ENCODE measurements at regions not wholly inside any gene's neighbourhood (a gene's known extent, or its start where the extent isn't known, plus 50 kb on each side); places are given as distances from the start of the nearest gene placed in this dataset.

DNA sequence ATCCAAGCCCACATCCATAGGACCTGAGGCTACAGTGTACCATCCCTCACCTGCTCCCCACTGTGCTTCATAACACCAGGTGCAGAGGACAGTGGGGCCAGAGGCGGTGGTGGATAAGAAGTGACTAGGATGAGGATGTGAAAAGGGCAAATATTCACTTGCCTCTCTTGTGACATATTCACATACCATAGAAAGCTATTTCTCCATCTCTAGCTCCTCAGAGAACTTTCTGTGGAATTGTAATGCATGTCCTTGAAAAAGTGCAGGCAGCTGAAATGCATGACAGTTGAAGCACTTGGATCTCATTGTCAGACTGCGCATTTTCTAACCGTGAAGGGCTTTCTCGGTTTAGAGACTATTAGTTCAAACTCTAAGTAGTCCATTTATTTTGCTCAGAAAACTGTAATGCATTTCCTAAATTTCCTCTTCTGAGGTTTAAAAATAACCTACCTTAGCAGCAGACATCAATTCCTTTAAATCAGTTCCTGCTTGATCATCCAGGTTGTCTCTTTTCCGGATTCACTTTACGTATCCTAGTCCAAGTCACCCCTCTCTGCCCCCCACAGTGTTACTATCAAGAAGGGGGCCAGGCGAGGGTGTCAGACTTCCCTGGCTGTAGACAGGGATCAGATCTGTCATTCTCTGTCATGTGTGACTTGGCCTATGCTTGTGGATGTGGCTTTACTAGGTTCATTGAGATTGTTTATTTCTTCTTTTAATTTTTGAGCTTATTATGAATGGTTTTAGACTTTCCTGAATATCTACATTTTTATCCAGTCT is 984.0 kb upstream of the TMEM132C start:
- H3K4me3 ChIP-seq (ENCODE audit: low read length), result no peak overlapping the region
- H3K9me3 ChIP-seq (ENCODE audit: low read length), result no peaks in the 10 kb centered on the region
- no peak overlapping the region for H2AFZ ChIP-seq (ENCODE audit: low read depth, low read length)
- no peaks in the 10 kb centered on the region for H3K27me3 ChIP-seq (ENCODE audit: insufficient read depth, low read length)
- no peaks in the 10 kb centered on the region for H3K4me1 ChIP-seq (ENCODE audit: insufficient read depth, low read length)
- H3K36me3 ChIP-seq (ENCODE audit: insufficient read depth, low read length), result no peaks in the 10 kb centered on the region

DNA sequence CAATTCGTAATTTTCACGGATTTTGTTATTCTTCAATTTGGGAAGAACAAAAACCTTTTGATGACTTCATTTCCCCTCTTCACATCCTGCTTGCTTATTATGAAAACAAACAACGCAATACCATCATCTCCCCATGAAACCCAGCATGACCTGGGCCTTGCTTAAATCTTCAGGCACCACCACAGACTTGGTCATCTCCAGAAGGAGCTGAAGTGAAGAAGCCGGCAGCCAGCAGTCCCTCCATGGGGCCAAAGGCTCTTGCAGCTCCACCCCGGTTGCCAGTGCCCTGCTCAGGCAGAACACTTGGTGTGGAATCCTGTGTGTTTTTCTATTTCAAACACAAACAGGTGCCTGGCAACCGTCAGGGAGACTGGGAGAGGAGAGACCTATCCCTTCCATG is 982.9 kb upstream of the TMEM132C start:
- Histone ChIP-seq H2AFZ (ENCODE audit: low read depth, low read length) (no peak overlapping the region), H3K36me3 (ENCODE audit: insufficient read depth, low read length) (no peaks in the 10 kb centered on the region)

DNA sequence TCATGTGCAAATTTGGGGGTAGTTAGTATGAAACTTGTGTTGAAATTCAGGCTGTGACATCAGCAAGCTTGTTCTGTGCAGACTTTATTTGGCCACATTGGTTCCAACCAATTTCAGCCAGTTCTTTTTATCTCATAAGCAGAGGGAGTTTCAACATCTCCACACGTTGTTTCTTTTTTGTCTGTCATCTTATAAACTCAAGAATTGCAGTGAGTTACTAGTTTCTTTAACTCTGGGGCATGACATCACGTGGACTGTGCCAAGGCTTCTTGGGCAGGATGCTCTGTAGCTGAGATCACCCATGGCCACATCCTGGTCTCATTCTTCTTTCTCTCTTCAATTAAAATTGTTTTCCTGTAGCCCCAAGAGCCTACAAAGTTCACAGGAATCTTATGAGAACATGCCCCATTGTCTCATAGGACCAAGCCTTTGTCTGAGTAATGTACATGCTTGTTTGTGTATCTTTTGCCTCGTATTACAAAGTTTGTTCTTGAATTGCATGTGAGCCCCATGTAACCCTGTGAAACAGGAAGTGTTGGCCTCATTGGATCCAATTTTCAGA is 982.0 kb upstream of the TMEM132C start:
- Histone ChIP-seq H3K36me3 (ENCODE audit: insufficient read depth, low read length) (no peaks in the 10 kb centered on the region), H3K9me3 (ENCODE audit: low read length) (no peaks in the 10 kb centered on the region), H3K27me3 (ENCODE audit: insufficient read depth, low read length) (no peaks in the 10 kb centered on the region), H2AFZ (ENCODE audit: low read depth, low read length) (no peak overlapping the region), H3K4me1 (ENCODE audit: insufficient read depth, low read length) (no peaks in the 10 kb centered on the region), H3K4me3 (ENCODE audit: low read length) (no peak overlapping the region)

More for the DNA sequence above, 982.9 kb upstream of the TMEM132C start:
- H3K4me3 ChIP-seq (ENCODE audit: low read length), result no peak overlapping the region
- H3K27me3 ChIP-seq (ENCODE audit: insufficient read depth, low read length), result no peaks in the 10 kb centered on the region
- no peaks in the 10 kb centered on the region for H3K4me1 ChIP-seq (ENCODE audit: insufficient read depth, low read length)
- no peaks in the 10 kb centered on the region for H3K9me3 ChIP-seq (ENCODE audit: low read length)

DNA sequence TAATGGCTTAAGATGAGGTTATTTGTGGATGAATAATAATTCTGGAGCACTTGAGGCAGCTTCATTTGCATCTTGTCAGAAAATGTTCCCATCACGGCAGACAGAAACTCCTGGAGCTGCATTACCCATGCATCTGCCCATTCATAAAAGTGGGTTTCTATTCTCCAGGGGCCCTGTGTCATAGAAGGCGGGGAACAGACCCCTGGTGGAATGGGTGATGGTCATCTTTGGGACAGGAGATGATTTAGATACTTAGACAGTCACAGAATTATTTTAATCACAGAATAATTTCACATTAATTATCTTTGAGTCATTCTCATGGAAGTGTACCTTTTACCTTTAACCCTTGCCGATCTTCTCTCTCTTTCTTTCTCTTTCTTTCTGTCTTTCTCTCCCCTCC is 980.7 kb upstream of the TMEM132C start:
- Histone ChIP-seq H2AFZ (ENCODE audit: low read depth, low read length) (no peak overlapping the region), H3K36me3 (ENCODE audit: insufficient read depth, low read length) (no peaks in the 10 kb centered on the region), H3K4me1 (ENCODE audit: insufficient read depth, low read length) (no peaks in the 10 kb centered on the region), H3K4me3 (ENCODE audit: low read length) (no peak overlapping the region), H3K27me3 (ENCODE audit: insufficient read depth, low read length) (no peaks in the 10 kb centered on the region), H3K9me3 (ENCODE audit: low read length) (no peaks in the 10 kb centered on the region)

DNA sequence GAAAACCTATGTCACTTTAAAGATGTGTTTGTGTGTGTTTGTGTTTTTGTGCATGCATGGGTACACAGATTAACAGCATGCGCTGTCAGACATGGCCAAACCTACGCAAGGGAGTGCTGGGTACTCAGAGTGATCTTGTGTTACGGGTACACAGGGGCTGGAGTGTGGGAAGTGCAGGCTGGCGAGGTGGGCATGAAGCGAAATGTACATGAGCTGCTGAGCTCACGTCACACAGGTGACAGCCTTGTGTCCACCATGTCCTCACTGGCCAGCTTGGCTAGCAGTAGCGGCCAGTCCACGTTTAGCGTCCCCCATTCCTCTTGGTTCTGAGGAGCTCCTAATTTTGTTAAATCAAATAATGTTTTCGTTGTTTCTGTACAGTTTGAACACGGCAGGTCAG is 979.7 kb upstream of the TMEM132C start:
- no peaks in the 10 kb centered on the region for H3K4me1 ChIP-seq (ENCODE audit: insufficient read depth, low read length)
- H2AFZ ChIP-seq (ENCODE audit: low read depth, low read length), result no peak overlapping the region
- no peaks in the 10 kb centered on the region for H3K9me3 ChIP-seq (ENCODE audit: low read length)
- H3K4me3 ChIP-seq (ENCODE audit: low read length), result no peak overlapping the region
- H3K27me3 ChIP-seq (ENCODE audit: insufficient read depth, low read length), result no peaks in the 10 kb centered on the region
- no peaks in the 10 kb centered on the region for H3K36me3 ChIP-seq (ENCODE audit: insufficient read depth, low read length)

DNA sequence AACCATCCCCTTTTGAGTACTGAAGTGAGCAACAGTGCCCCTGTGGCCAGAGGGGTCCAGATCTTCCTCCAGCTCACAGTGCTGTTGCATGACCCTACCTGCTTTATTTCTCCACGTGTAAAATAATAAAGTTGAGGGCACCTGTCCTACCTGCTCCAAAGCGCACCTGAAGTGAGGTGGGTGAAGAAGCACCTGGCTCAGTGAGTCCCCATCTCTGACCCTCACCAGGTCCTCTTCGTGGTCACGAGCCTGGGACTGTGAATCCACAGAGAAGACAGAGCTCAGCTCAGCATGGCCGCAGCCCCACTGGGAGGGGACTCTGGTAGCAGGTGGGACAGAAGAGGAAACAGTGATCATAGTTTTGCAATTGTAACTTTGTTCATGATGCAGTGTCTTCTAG is 976.7 kb upstream of the TMEM132C start:
- Histone ChIP-seq H3K4me3 (ENCODE audit: low read length) (no peak overlapping the region), H3K27me3 (ENCODE audit: insufficient read depth, low read length) (no peaks in the 10 kb centered on the region), H2AFZ (ENCODE audit: low read depth, low read length) (no peak overlapping the region), H3K9me3 (ENCODE audit: low read length) (no peaks in the 10 kb centered on the region), H3K36me3 (ENCODE audit: insufficient read depth, low read length) (no peaks in the 10 kb centered on the region), H3K4me1 (ENCODE audit: insufficient read depth, low read length) (no peaks in the 10 kb centered on the region)

DNA sequence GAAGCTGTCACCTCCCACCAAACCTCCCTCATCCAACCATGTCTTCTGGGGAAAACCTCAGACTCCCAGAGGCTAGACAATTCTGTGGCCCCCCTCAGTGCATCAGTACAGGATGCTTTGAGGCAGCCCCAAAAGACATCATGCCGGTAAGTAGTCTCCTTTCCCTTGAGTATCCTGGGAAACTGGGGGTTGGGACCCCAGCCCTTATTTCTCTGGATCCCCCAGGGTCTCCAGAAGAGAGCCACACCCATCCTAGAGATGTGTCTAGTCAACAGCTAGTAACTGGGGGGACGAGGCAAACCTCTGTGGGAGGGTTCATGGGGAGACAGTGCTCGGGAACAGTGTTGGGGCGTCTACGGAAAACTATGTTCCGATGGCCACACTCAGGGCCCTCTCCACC is 974.2 kb upstream of the TMEM132C start:
- H2AFZ ChIP-seq (ENCODE audit: low read depth, low read length), result no peak overlapping the region
- no peaks in the 10 kb centered on the region for H3K27me3 ChIP-seq (ENCODE audit: insufficient read depth, low read length)
- H3K36me3 ChIP-seq (ENCODE audit: insufficient read depth, low read length), result no peaks in the 10 kb centered on the region
- no peaks in the 10 kb centered on the region for H3K9me3 ChIP-seq (ENCODE audit: low read length)
- no peaks in the 10 kb centered on the region for H3K4me1 ChIP-seq (ENCODE audit: insufficient read depth, low read length)
- H3K4me3 ChIP-seq (ENCODE audit: low read length), result no peak overlapping the region

DNA sequence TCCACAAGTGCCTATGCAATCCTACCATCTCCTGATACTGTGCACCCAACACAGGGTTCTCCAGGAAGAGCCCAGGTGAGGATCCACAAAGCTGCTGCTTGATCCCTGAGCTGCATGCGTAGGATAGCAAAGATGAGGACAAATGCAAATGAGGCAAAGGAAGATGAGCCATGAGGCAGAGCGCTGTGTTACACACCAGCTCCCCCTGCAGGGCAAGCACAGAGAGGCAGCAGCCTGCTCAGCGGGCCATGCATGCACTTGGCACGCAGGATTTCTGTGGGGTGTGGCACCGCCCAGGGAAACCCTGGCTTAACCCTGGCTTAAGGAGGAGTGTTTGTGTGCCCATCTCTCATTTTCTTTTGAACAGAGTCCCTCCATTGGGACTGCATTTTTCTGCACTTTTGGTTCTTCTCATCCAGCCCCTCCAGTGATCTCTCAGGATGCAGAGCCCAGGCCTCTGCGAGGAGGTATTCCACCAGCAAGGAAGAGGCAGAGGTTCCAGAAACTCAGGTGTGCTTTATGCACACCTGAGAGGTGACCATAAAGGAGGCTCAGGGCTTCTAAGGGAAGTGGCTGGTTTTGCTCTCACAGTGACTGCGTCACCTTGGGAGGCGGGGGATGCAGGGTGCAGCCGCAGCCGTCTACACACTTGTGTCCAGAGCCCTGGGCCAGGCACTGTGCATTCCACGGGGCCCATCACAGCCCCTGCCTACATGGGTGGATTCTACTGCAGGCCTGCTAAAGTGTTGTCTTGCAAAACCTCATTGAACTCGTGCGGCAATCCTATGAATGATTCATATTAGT is 973.3 kb upstream of the TMEM132C start:
- H3K4me3 ChIP-seq (ENCODE audit: low read length), result no peak overlapping the region

DNA sequence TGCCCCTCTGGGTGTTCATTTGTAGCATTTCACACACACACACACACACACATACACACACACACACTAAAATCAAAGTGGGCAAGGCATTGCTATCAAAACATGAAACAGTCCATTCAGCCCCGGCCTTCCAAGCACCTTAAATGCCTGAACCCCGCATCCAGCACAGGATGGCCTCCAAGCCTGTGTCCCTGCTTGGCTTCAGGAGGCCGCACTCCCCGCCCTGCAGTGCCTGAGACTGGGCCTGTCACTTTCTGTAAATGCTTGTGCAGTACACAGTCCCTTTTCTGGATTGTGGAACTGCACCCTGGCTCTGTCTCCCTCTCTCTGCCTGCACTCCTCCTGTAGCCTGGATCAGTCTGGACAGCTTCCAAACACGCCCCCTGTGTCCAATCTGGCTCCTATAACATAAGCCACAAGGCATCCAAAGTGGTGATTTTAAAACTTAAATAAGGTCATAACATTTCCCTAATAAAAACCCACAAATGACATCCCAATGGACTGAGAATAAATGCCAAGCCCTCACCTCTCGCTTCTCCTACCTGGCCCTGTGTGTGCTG is 972.2 kb upstream of the TMEM132C start:
- Histone ChIP-seq H3K27me3 (ENCODE audit: insufficient read depth, low read length) (no peaks in the 10 kb centered on the region), H3K4me3 (ENCODE audit: low read length) (no peak overlapping the region), H3K36me3 (ENCODE audit: insufficient read depth, low read length) (no peaks in the 10 kb centered on the region), H3K4me1 (ENCODE audit: insufficient read depth, low read length) (no peaks in the 10 kb centered on the region), H3K9me3 (ENCODE audit: low read length) (no peaks in the 10 kb centered on the region), H2AFZ (ENCODE audit: low read depth, low read length) (no peak overlapping the region)

More for the DNA sequence above, 973.3 kb upstream of the TMEM132C start:
- no peaks in the 10 kb centered on the region for H3K36me3 ChIP-seq (ENCODE audit: insufficient read depth, low read length)
- no peaks in the 10 kb centered on the region for H3K4me1 ChIP-seq (ENCODE audit: insufficient read depth, low read length)
- no peaks in the 10 kb centered on the region for H3K9me3 ChIP-seq (ENCODE audit: low read length)
- no peak overlapping the region for H2AFZ ChIP-seq (ENCODE audit: low read depth, low read length)
- no peaks in the 10 kb centered on the region for H3K27me3 ChIP-seq (ENCODE audit: insufficient read depth, low read length)

DNA sequence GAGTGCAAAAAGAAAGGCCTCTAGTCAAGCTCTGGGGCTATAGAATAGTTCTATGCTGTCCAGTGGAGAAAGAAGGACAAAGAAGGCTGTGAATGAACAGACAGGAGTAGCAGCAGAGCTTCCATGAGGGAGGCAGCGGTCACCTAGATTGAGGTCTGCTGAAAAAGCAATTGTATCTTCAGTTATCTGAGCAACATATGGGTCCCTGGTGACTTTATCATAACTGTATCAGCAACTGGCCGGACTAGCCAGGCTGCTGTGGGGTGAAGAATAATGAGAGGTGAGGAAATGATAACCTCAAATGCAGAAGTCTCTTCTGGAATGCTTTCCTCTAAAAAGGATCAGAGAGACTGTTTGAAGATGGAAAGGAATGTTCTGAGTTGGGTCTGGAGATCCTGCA is 971.3 kb upstream of the TMEM132C start:
- Histone ChIP-seq H3K27me3 (ENCODE audit: insufficient read depth, low read length) (no peaks in the 10 kb centered on the region), H2AFZ (ENCODE audit: low read depth, low read length) (no peak overlapping the region), H3K9me3 (ENCODE audit: low read length) (no peaks in the 10 kb centered on the region), H3K4me3 (ENCODE audit: low read length) (no peak overlapping the region), H3K4me1 (ENCODE audit: insufficient read depth, low read length) (no peaks in the 10 kb centered on the region), H3K36me3 (ENCODE audit: insufficient read depth, low read length) (no peaks in the 10 kb centered on the region)

DNA sequence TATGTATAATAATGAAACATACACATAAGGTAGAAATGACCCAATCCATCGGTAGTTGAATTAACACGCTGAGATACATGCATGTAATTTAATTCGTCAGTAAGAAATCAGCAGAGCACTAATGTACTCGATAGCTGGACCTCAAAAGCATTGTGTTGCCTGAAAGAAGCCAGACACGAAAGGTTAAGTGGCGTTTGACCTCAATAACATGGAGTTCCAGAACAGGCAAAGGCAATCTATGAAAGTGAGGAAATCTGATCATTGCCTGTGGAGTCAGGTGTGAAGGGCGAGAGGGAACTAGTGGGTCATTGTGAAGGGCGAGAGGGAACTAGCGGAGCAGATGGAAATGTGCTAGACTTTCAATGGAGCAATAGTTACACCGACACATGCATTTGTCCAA is 970.4 kb upstream of the TMEM132C start:
- H2AFZ ChIP-seq (ENCODE audit: low read depth, low read length), result no peak overlapping the region
- H3K4me3 ChIP-seq (ENCODE audit: low read length), result no peak overlapping the region
- H3K4me1 ChIP-seq (ENCODE audit: insufficient read depth, low read length), result no peaks in the 10 kb centered on the region
- no peaks in the 10 kb centered on the region for H3K9me3 ChIP-seq (ENCODE audit: low read length)
- no peaks in the 10 kb centered on the region for H3K27me3 ChIP-seq (ENCODE audit: insufficient read depth, low read length)
- H3K36me3 ChIP-seq (ENCODE audit: insufficient read depth, low read length), result no peaks in the 10 kb centered on the region

DNA sequence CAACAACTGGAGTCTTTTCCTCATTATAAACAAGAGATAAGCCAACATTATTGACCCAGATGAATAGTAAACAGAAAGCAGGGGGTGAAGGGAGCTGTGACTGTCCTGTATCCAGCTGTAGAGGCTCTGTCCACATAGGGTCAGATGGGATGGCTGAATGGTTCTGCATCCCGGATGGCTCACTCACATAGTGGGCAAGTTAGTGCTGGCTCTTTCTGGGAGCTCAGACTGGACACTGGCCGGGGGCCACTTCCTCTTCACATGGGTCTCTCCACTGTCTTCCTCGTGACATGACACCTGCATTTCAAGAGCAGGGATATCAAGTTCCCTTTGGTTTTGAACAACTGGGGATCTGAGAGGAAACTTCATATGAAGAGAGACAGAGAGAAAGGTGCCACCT is 969.6 kb upstream of the TMEM132C start:
- Histone ChIP-seq H3K9me3 (ENCODE audit: low read length) (no peaks in the 10 kb centered on the region), H3K4me3 (ENCODE audit: low read length) (no peak overlapping the region), H3K4me1 (ENCODE audit: insufficient read depth, low read length) (no peaks in the 10 kb centered on the region), H2AFZ (ENCODE audit: low read depth, low read length) (no peak overlapping the region), H3K36me3 (ENCODE audit: insufficient read depth, low read length) (no peaks in the 10 kb centered on the region), H3K27me3 (ENCODE audit: insufficient read depth, low read length) (no peaks in the 10 kb centered on the region)

DNA sequence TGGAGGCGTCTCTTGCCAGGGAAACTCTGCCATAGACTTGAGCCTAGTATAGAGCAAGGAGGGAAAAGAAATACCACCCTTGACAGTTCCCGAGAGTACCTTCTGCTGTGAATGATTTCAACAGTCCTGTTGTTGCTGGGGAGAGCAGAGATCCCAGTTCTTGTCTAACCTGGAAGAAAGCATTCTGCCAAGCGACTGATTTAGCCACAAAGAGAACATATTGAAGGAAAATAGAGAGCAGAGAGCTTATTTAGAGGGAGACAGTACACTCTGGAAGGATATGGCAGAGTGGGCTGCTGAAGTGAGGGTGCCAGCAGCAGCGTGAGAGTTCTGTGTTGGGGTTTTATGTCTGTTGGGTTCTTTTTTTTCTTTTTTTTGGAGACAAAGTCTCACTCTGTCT is 966.9 kb upstream of the TMEM132C start:
- H3K9me3 ChIP-seq (ENCODE audit: low read length), result no peaks in the 10 kb centered on the region
- no peaks in the 10 kb centered on the region for H3K27me3 ChIP-seq (ENCODE audit: insufficient read depth, low read length)
- no peaks in the 10 kb centered on the region for H3K36me3 ChIP-seq (ENCODE audit: insufficient read depth, low read length)
- no peak overlapping the region for H3K4me3 ChIP-seq (ENCODE audit: low read length)
- H3K4me1 ChIP-seq (ENCODE audit: insufficient read depth, low read length), result no peaks in the 10 kb centered on the region
- no peak overlapping the region for H2AFZ ChIP-seq (ENCODE audit: low read depth, low read length)
